C4-2B (cell line): ENCODE measurements at regions not wholly inside any gene's neighbourhood (a gene's known extent, or its start where the extent isn't known, plus 50 kb on each side); places are given as distances from the start of the nearest gene placed in this dataset.
"Not testable (repeated sequence)": the region's sequence is repeated elsewhere in the genome, so short reads cannot be mapped to it uniquely, and the experiment has no call there.

Source experiments
- H3K27ac ChIP-seq: fragments of 450-650 bp; 2 replicates; pipeline ENCODE4 v1.5.1; 2017
- ZFX ChIP-seq: fragments of 450-650 bp; IDR thresholded peaks from 2 replicates; pipeline ENCODE4 v1.6.1; 2017
- TF ChIP-seq, protein P1 (sequence below): fragments of 450-650 bp; conservative IDR thresholded peaks from 2 replicates; pipeline ENCODE4 v1.5.1; 2017; ENCODE audit warnings: mild to moderate bottlenecking

DNA sequence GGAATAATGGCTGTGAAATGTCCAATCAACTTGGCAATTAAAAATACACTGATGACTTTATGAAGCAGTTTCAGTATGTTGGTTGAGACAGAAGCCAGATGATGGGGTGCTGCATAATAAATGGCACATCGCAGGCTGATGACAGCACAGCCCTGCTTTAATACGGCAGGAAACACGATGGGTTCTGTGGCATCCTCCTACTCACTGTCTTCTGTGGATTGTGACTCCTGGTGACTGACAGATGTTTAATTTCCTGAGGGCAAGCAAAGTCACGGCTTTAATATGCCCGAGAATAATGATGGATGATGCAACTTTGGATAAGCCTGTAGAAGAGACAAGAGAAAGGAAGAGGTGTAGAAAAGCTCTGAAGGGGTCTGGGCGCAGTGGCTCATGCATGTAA lies 295.4 kb downstream of the TRIML1 start:
- TF ChIP-seq, protein P1, sequence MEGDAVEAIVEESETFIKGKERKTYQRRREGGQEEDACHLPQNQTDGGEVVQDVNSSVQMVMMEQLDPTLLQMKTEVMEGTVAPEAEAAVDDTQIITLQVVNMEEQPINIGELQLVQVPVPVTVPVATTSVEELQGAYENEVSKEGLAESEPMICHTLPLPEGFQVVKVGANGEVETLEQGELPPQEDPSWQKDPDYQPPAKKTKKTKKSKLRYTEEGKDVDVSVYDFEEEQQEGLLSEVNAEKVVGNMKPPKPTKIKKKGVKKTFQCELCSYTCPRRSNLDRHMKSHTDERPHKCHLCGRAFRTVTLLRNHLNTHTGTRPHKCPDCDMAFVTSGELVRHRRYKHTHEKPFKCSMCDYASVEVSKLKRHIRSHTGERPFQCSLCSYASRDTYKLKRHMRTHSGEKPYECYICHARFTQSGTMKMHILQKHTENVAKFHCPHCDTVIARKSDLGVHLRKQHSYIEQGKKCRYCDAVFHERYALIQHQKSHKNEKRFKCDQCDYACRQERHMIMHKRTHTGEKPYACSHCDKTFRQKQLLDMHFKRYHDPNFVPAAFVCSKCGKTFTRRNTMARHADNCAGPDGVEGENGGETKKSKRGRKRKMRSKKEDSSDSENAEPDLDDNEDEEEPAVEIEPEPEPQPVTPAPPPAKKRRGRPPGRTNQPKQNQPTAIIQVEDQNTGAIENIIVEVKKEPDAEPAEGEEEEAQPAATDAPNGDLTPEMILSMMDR, result no peak
- TF ChIP-seq ZFX, result no peak
- no peak overlapping the region for H3K27ac ChIP-seq

DNA sequence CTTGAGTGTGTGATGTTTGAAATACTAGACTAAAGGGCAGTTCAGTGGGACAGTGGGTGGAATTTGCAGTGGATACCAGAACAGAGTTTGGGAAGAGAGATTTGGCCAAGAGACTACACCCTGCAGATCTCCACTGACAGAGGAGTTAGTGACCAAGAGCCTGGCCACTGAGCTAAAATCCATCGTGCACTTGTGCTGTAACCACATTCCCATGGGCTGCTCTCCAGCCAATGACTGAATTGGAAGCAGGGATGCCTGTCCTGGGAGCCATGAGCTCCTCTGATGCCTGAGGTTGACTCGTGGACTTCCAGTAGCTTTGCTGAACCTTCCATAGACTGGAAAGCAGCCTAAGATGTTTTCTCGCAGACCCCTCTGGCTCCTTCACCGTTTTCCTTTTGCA lies 296.1 kb downstream of the TRIML1 start:
- no peak overlapping the region for H3K27ac ChIP-seq
- TF ChIP-seq ZFX, result no peak

DNA sequence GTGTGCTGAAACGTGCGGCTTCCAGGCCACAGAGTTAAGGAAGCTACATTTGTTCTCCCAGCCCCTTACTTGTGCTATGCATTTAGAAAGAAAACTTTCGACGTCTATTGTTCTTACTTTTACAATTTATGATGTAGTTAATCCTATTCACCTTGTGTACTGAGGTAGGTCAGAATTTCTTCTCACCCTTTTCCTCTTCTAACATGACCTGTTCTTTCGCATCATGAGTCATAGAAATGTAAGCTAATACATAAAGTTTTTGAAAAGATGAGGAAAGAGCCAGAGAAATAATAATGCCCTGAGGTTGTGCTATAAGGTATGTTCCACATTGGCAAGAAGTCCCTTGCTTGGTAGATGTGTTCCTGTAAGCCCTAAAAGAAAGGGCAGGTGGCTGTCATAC lies 298.3 kb downstream of the TRIML1 start:
- H3K27ac ChIP-seq, result no peak overlapping the region
- no peak for TF ChIP-seq ZFX
- TF ChIP-seq, protein P1, result no peak

DNA sequence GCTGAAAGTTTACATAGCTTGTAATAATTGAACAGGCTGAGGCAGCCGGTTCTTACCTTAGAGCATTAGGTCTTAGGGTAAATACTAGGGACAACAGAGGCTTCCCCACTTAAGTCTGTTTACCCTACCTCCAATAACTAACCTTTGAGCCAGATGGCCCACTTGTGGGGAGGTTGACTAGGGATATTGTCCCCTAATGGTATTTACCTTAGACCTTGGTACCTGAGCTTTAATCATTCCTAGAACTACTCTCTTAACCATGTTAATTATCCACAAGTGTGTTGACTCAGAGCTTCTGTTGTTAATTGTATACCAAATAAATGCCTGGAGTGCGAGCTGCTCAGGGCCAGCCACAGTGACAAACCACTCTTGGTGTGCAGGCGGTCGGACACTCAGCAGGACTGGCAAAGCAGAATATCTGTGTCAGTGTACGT lies 299.2 kb downstream of the TRIML1 start:
- H3K27ac ChIP-seq, result not testable (repeated sequence)

DNA sequence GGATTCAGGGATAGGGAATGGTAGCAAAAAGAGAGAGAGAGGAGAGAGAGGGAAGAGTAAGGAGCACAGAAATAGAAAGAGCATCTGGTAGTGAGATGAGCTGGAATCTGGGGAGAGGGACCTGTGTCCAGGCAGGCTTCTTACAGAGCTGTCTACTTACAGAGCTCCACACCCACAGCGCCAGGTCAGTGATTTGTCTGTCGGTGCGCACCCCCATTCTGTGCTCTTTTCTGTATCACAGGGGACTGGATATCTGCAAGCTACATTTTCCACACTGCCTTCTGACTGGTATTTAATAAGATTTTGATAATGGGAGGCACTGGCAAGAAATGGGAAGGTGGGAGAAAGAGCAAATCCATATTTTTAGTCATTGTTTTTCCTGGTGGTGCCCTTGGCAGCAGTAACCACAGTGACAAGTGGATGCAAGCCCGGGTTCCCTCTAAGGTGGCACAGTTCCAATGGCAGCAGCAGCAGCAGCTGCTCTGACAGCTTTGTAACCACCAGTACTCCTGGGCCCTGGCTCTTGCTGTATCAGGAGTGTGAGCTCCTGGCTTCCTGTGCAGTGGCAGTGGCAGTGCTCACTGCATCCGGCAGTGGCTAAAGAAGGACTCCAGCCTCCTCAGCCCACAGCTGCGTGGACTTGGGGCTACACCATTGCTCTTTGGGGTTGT lies 300.5 kb downstream of the TRIML1 start:
- TF ChIP-seq, protein P1, result no peak
- TF ChIP-seq ZFX, result no peak
- H3K27ac ChIP-seq, result no peak overlapping the region

DNA sequence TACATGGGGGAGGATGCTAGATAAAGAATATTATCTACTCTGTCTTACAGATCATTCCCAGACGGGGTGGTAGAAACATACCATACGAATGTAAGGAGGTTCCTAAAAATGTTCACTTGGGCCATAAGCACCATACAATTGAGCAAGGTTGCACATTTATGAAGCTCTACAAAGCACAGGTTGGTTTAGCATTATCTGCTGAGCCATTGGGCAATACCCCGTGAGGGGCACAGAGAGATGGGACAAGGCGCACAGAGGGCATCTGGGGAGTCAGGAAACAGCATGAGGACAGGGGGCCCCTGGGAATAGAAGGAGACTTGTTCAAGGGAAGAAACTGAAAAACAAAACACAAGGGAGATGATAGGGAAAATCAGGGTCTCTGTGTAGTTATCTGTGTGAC lies 305.3 kb downstream of the TRIML1 start:
- H3K27ac ChIP-seq, result no peak overlapping the region
- TF ChIP-seq, protein P1, result no peak
- TF ChIP-seq ZFX, result no peak

DNA sequence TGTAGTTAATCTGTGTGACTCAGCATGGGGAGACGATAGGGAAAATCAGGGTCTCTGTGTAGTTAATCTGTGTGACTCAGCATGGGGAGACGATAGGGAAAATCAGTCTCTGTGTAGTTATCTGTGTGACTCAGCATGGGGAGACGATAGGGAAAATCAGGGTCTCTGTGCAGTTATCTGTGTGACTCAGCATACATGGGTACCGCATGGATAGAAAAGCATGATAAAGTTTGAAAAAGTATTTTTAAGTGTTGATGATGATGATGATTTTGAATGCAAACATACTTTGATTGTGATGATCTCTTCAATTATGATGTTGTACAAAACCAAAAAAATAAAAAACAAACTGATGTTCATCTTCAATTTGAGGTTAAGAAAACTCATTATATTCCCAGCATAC lies 309.8 kb downstream of the TRIML1 start:
- H3K27ac ChIP-seq, result not testable (repeated sequence)

DNA sequence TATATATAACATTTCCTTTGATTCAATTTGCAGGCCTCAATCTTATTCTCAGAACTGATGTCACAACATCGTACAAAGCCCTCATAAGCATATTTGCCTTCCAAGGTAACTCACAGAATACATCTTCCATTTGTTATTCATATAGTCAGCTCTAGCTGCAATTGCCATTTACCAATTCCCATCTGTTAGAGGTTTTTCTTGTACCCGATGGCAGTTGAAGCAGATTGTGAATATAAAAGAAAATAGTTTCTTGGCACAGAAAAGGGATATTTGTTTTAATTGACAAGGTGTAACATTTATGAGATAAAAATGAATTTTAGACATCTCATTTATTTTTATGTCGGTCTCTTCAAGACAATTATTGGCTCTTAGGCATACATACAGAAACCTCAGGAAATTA lies 311.3 kb downstream of the TRIML1 start:
- TF ChIP-seq, protein P1, result no peak
- TF ChIP-seq ZFX, result no peak
- H3K27ac ChIP-seq, result no peak overlapping the region

DNA sequence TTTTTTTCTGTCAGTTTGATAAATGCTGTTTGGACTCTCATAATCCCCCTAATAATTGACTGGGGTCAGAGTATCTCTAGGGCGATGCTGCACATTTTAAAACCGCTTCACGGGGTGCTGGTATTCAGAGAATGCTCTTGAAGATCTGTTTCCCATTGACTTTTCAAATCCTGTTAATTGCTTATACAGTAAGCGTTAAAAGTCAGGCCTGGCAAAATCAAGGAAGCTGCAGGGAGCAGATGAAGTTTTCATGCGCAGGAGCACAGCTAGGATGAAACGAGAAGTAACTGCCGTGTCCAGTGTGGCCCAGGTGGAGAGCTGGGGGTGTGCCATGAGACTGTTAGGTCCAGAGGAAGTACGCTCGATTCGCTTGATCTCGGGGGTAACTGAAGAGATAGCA lies 312.9 kb downstream of the TRIML1 start:
- no peak overlapping the region for H3K27ac ChIP-seq
- TF ChIP-seq, protein P1, result no peak
- TF ChIP-seq ZFX, result no peak
